Posterior cingulate gyrus (tissue), 11 donors: ENCODE measurements at regions not wholly inside any gene's neighbourhood (a gene's known extent, or its start where the extent isn't known, plus 50 kb on each side); places are given as distances from the start of the nearest gene placed in this dataset.
A peak's percentile ranks its signal among the peaks of the same experiment; 100 is the strongest.

Experiments
- DNase-seq, 10 donors: peaks; one replicate each; pipeline versions ENCODE4 v3.0.0 to v3.0.0-alpha.2; 2020 to 2021; ENCODE audit warnings: mixed read lengths in 3 of 10
- intact Hi-C: fragments of 100-400 bp; cut with DNase I; formaldehyde crosslinking; loops from one replicate; pipeline ENCODE4 v1.15.1; 2023

DNA sequence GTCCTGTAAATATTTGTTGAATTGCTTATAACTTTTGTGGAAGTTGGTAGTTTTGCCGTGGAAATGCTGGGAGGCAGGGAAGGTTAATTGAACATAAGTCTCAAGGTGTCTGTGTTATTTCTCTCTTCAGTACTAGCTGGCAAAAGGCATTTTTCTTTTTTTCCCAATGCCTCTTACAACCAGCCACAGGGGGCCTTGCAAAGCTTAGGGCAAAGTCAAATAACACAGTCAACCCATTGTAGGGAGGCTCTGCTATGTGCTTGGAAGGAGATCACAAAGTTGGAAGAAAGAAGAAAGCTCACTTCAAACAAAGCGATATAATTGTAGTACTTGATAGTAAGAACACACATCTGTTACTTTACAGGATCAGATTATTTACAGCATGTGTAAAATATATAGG, 802.6 kb downstream of the PDHA2 start:
- DNase-seq: no peak
- intact Hi-C loops: no loop called here

DNA sequence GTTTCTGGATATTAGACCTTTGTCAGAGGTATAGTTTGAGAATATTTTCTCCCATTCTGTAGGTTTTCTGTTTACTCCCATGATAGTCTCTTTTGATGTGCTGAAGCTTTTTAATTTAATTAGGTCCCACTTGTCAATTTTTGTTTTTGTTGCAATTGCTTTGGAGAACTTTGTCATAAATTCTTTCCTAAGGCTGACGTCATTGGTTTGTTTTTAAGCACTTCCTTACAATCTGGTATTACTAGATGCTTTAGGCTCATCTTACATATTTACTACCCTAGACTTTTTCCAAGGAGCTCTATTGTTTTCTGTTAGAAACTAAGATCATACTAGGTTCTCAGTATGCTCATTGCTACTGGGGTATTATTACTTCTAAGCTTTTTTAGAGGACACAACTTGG, 806.3 kb downstream of the PDHA2 start:
- no peak for DNase-seq
- intact Hi-C loops: no loop called here

DNA sequence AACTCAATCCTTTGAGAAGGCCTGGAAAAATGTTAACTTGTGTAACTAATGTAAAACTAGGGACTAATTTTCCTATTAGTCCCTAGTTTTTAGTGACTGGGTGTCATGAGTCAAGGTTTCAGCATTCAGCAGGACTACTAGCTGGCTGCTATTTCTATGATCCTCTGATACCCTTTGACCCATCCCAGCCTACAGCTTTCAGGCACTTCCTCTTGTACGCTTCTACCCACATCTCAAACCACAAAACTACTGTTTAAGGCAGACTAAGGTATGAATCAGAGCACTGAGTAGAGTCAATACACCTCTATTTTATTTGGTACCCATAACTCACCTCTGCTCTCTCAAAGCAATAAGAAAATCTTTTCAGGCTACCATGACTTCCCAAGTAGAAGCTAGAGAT, 809.6 kb downstream of the PDHA2 start:
- DNase-seq: no peak
- intact Hi-C loops: no loop called here

DNA sequence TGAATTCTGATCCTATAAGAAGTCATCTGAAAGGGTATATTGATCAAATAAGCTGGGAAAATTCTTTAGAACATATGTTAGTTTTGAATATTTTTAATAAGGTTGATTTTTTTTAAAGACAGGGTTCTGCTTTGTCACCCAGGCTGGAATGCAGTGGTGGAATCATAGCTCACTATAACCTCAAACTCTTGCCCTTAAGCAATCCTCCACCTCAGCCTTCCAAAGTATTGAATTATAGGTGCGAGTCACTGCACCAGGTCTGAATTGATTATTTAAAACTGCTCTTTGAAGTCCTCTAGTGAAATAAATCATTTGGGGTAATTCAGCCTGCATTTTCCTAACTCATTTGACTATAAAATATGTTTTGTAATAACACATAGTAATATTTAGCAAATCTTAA, 812.3 kb downstream of the PDHA2 start:
- DNase-seq: no peak
- intact Hi-C loops: no loop called here

DNA sequence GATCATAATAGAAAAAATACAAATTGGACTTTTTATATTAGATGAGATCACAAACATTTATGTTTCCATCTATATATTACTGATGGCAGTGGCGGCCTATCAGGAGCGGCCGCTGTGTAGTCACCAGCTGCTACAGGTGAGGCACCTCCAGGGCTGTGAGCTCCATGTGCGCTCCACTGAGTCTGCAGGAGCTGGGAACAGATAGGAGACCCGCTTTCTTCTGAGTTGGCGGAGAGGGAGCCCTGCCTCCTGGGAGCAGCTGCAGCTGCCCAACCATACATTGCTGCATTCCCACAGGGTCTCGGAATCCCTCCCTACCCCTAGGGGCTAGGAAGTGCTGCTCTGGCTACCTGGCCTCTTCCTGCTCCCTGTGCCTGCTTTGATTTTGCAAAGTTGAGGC, 812.9 kb downstream of the PDHA2 start:
- intact Hi-C loops: no loop called here
- peak in 2 of 10 donors; percentile 49 to 62 for DNase-seq

DNA sequence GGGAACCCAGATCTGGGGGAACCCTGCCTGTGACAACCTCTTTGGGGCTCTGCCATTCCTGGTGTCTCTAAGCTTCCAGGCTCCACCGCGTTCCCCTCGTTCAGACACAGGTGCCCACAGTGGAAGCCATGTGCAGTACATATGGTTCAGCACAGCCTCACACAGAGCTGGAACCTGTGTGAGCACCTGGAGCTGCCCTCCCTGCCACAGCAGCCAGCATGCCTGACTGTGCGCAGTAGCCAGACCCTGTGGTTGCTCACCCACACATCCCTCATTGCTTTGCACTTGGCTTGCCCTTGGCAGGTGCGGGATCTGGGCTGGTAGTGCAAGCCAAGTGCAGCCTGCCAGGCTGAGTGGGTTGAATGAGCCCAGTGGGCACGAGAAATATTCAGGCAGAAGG, 814.2 kb downstream of the PDHA2 start:
- intact Hi-C loops: no loop called here
- peak in 2 of 10 donors; percentile 47 to 73 for DNase-seq

DNA sequence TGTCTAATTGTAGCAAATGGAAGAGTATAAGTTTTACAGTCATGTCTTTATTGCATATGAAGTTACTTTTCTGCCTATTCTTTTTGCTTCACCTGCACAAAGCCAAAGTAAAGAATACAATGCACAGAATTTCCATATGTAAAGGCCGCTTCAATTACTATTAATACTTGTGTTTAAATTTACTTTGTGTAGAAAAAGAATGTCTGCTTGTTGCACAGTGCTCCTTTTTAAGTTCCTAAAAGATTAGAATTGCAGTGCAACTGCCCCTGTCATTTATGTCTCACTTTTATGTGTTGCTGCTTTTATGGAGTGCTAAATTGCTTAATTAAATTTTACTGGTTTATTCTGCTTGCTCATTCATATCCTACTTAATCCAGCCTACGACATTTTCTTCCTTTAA, 830.5 kb downstream of the PDHA2 start:
- intact Hi-C loops: no loop called here
- DNase-seq: no peak

DNA sequence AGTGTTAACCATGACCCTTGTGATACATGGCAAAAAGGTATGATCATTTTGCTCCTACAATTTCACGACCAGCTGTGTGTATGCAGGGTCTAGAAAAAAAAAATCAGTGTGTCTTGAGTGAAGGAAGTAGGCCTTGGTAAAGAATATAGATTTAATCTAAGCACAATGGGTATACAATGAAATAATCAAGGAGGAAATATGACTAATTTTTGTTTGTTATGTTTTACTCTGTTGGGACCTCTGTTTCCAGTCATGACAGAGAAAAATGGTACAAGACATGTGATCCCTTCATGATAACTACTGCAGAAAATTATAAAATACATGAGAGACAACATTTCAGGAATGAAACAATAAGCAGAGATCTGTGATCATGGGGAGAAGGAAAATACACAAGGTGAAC, 835.5 kb downstream of the PDHA2 start:
- DNase-seq: no peak
- intact Hi-C loops: no loop called here

DNA sequence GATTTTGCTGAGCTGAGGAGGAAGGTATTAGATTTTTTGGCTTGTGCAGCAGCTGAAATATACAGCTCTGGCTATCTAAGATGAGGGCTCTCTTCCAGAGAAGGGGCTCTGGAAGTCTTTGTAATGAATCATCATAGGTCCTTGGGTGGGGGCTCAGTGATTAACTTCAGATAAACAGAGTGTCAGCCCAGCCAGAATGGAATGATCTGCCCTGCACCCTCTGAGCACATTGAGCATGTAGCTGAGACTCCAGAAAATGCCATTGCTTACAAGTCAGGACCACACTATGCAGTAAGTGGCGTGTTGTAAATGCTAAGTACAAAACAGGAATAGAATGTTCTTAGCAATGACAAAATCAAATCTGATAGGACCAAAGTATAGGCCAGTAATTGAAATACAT, 836.0 kb downstream of the PDHA2 start:
- intact Hi-C loops: no loop called here
- no peak for DNase-seq

DNA sequence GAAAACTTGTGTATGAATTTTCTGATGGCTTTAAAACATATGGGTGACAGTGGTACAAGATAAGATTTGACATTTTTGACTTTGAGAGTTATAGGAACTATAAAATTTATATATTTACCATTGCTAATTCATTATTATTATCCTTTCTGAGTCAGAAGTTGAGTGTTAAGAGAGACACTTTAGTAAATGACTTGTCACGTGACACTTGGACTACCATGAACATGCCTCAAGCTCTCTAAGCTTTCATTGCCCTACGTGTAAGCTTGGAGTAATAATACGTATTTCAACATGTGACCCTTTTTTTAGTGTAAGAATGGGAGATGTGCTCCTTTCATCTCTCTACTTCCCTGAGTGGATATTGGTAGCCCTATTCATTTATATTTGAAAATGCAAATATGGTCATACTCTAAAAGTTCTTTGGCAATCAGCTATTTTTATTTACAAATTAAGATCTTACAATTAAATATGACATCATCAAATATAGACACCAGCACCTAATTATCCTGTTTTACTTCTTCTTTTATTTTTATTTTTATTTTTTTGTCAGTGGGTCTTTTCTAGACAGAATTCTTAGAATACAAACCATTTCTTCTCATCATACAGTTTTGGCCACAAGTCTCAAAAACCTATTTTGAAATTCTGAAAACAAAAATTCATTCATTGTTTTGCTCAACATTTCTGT, 837.0 kb downstream of the PDHA2 start:
- DNase-seq: no peak
- intact Hi-C loops: no loop called here

DNA sequence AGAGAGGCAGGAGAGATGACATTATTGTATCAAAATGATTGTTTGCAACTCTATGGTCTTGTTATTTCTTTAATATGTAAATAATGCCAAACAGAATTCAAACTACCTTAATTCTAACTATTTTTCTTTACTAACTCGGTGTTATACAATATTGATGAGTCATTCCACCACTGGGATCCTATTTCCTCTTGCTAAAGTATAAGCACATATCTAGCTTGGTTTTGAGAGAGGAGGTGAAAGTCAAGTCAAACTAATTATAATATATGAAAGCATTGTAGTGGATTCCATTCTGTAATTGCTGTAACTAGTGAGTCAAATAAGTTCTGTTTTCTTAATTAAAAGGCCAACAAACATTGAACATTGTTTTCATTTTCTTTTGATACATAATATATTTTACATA, 837.6 kb downstream of the PDHA2 start:
- no peak for DNase-seq
- intact Hi-C loops: no loop called here

DNA sequence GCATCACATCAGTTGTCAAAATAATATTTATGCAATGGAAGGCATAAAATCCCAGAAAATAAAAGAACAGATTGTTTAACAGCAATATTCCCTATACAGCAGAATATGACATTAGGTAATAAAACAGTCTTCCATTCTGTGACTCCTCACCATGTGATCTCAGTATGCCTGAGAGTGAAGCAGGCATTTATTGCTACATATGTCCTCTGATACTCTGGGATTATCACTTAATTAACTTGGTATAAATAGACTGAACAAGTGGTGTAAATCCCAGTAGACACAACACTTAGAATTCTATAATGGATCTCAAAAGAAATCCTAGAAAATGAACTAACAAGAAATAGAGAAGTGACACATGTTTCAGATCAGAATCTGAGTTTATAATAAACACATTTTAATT, 841.3 kb downstream of the PDHA2 start:
- DNase-seq: no peak
- intact Hi-C loops: no loop called here

DNA sequence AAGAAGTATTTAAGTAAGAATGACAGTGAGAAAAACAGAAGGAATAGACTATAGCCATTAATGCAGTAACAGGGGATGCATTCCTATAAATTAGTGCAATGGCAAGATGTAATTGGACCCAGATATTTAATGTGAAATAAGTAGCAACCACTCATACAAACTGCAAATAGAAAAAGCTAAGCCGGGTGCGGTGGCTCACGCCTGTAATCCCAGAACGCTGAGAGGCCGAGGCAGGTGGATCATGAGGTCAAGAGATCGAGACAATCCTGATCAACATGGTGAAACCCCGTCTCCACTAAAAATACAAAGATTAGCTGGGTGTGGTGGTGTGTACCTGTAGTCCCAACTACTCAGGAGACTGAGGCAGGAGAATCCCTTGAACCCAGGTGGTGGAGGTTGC, 845.8 kb downstream of the PDHA2 start:
- peak in 2 of 10 donors; percentile 37 to 54 for DNase-seq
- intact Hi-C loops: no loop called here

DNA sequence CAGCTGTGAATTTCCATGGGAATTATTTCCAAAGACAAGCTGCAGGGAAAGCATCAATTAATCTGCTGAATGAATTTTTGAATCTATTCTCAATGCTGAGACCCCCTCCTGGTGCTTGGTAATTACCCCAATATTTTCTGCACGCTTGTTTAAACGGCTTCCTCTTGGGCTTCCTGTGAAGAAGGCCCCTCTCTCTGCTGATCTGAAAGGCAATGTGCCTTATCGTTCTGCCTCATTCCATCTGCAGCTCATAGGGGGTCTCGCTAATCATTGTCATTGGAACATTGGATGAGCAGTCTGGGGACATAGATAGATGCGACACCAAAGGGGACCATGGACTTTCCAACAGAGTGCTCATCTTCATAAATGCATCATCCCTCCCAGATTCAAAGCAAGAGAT, 851.6 kb downstream of the PDHA2 start:
- no peak for DNase-seq
- intact Hi-C loops: no loop called here

DNA sequence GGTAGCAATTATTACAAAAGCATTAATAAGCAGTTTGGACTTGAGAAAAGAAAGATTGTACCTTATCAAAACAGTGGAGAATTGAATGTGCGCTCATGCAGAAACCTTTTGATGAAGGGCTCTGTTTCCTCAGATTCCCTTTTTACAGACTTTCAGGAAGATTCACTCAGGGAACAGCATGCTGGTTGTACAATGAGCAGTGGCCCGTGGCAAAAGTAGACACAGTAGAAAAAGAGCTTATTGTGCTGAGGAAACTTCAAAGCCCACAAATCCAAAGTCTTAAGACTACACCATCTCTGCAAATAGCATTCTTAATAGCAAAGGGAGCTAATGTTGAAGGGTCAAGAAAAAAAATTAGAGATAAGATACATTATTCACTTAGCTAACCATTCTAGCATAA, 858.9 kb downstream of the PDHA2 start:
- DNase-seq: no peak
- intact Hi-C loops: no loop called here

DNA sequence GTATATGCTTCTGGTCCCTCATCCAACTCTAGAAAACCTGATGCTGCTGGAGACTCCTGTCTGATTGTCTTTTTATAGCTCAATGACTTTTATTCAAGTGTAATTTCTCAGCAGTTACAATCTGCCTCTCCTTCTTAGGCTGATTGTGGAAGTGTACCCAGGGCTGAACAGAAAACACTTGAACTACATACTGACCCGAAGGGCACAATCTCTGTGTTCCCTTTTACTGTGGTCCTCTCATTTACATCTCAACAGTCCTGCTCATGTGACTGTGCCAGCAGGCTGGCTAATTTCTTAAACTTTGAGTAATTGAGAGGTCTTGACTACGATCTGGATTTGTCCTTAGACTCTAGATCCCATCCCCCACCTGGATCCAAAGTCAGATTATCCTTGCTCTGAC, 863.4 kb downstream of the PDHA2 start:
- intact Hi-C loops: no loop called here
- no peak for DNase-seq

DNA sequence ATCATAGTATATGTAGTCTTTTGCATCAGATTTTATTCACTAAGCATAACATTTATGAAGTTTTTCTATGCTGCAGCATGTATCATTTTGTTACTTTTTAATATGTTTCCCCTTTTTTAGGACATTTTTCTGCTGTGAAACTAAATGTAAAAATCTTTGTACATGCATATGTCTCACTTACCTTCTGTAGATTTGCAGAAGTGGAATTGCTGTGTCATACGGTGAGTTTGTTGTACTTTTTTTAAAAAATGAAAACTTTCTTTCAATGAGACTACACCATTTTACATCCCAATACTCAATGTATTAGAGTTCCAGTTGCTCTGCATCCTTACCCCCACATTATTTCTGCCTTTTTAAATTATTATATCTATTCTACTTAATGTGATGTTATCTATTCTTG, 868.9 kb downstream of the PDHA2 start:
- DNase-seq: no peak
- intact Hi-C loops: no loop called here

DNA sequence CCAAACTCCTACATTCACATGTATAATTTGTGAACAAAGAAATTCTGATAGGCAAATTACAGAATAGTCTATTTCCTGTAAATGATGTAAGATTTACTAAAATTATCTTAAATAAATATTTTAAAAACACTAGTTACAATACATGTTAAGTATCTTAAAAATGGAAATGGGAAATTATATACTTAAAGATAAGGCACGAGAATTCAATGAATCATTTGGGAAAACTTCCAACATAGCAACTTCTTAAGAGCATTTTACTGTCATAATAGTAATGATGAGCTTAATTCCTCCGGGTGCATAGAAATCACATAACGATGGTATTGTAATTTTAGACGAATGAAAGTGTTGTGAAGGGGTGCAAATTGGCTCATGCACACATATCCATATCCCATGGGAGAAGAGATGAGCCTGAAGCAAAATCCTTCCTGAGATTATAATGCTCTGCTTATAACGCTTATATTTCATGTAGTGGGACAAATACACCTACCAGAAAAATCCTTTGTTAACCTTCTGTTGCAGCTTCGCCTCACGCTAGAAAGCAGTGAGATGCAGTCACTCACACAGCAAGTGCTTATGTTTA, 873.5 kb downstream of the PDHA2 start:
- DNase-seq: no peak
- intact Hi-C loops: no loop called here

DNA sequence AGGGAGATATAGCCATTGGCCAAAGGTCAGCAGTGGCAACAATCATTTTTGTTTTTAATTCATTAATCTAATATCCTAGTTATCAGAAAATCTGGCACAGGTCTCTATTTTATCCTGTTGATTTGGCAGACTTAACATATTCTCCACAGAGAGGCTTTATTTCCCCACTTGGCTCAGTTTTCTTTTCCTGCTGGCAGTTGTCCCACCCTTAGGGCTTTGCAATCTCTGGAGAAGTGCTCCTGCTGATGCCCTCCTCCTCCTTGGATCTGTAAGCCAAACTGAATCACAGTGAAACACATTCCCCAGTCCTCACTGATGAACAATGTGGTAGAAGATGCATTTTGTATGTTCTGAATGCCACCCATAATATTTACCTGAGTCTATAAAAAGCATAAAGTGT, 889.7 kb downstream of the PDHA2 start:
- intact Hi-C loops: no loop called here
- DNase-seq: no peak

DNA sequence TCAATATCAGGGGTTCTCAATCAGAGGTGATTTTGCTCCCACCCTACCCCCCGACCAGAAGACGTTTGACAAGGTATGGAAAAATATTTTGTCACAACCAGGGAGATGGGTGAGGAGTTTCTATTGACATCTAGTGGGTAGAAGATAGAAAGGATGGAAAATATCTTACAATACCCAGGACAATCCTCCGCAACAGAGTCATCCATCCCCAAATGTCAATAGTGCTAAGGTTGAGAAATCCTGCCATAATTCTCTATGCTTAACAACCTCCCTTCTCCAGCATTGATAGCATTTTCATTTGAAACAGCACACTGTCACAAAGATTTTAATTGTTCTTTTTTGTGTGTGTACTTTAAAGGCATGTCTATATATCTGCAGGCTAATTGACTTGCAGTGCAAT, 890.5 kb downstream of the PDHA2 start:
- DNase-seq: no peak
- intact Hi-C loops: no loop called here

DNA sequence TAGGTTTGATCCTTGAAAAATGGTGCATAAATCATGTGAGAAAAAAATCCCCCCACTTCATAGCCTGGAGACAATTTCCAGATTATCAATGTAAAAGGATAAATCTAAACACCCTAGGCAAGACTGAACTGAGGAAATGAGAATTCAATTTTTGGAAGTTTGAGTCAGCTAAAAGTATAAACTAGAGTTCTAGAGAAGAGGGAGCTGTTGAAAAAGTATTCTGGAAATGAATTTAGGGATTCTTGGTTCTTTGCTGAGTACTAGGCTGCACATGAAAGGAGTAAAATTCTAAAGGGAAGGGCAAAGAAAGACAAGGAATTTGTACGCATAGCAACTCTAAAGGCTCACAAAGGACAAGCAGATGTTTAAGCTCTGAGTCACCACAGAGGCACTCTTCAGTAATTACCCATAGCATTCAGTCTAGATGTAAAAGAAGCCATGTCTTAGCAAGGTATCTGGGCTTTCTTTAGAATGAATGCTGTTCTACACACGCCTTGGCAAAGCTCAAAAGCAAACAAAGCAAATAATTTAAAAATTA, 896.5 kb downstream of the PDHA2 start:
- intact Hi-C loops: no loop called here

DNA sequence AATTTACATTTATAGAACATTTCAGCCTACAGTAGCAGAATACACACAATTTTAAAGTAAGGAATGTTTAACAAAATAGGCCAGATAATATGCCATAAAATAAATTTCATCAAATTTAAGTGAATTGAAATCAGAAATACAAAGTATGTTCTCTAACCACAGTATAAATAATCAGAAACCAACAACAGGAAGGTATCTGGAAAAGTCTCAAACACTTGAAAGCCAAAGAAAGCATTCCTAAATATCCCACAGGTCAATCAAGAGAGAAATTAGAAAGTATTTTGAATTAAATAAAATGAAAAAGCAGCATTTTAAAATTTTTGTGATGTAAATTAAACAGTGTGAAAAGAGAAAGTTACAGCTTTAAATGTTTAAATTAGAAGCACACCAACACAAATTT, 899.2 kb downstream of the PDHA2 start:
- no peak for DNase-seq
- intact Hi-C loops: no loop called here

More for the DNA sequence above, 896.5 kb downstream of the PDHA2 start:
- no peak for DNase-seq
